ENCODE measurements at regions not wholly inside any gene's neighbourhood (a gene's known extent, or its start where the extent isn't known, plus 50 kb on each side); places are given as distances from the start of the nearest gene placed in this dataset.
"Not testable (repeated sequence)": the region's sequence is repeated elsewhere in the genome, so short reads cannot be mapped to it uniquely, and the experiment has no call there.

GRCh38 chr13:107927557-107927956 lies 287.8 kb downstream of the LIG4 start:
- Histone ChIP-seq H3K36me3 (ENCODE audit: control insufficient read depth, insufficient read depth, low read length) (no peaks in the 10 kb centered on the region), H3K4me3 (ENCODE audit: low read depth, low read length) (no peak overlapping the region), H3K27me3 (ENCODE audit: control insufficient read depth, insufficient read depth, low read length) (no peaks in the 10 kb centered on the region)
- TF ChIP-seq CTCF (IDR thresholded peaks at IDR 0.05; ENCODE audit: insufficient read depth, low read length, severe bottlenecking) = no peak
- FAIRE-seq (no peak), DNase-seq (ENCODE audit: low read depth) (no peak)

GRCh38 chr13:107926515-107926914 lies 288.8 kb downstream of the LIG4 start:
- FAIRE-seq; H3K27me3 ChIP-seq (ENCODE audit: control insufficient read depth, insufficient read depth, low read length); H3K36me3 ChIP-seq (ENCODE audit: control insufficient read depth, insufficient read depth, low read length); DNase-seq (ENCODE audit: low read depth); H3K4me3 ChIP-seq (ENCODE audit: low read depth, low read length): not testable (repeated sequence)

- not testable (repeated sequence) for H3K4me3 ChIP-seq (ENCODE audit: low read depth, low read length); H3K27me3 ChIP-seq (ENCODE audit: control insufficient read depth, insufficient read depth, low read length); H3K36me3 ChIP-seq (ENCODE audit: control insufficient read depth, insufficient read depth, low read length); DNase-seq (ENCODE audit: low read depth); FAIRE-seq
Measured at GRCh38 chr13:107916902-107917301, 298.4 kb downstream of the LIG4 start.

DNA sequence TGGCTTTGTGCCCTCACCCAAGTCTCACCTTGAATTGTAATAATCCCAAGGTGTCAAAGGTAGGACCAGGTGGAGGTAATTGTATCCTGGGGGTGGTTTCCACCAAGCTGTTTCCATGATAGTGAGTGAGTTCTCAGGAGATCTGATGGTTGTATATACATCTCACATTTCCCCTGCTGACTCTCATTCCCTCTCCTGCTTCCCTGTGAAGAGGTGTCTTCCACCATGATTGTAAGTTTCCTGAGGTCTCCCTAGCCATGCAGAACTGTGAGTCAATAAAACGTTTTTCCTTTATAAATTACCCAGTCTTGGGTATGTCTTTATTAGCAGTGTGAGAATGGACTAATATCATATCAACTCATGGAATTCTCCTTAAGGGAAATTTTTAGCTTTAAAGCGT lies 302.6 kb downstream of the LIG4 start:
- Histone ChIP-seq H3K27me3 (ENCODE audit: control insufficient read depth, insufficient read depth, low read length) (no peaks in the 10 kb centered on the region), H3K4me3 (ENCODE audit: low read depth, low read length) (no peak overlapping the region), H3K36me3 (ENCODE audit: control insufficient read depth, insufficient read depth, low read length) (no peaks in the 10 kb centered on the region)
- DNase-seq (ENCODE audit: low read depth) (no peak), FAIRE-seq (no peak)
- no peak for TF ChIP-seq CTCF (IDR thresholded peaks at IDR 0.05; ENCODE audit: insufficient read depth, low read length, severe bottlenecking)

DNA sequence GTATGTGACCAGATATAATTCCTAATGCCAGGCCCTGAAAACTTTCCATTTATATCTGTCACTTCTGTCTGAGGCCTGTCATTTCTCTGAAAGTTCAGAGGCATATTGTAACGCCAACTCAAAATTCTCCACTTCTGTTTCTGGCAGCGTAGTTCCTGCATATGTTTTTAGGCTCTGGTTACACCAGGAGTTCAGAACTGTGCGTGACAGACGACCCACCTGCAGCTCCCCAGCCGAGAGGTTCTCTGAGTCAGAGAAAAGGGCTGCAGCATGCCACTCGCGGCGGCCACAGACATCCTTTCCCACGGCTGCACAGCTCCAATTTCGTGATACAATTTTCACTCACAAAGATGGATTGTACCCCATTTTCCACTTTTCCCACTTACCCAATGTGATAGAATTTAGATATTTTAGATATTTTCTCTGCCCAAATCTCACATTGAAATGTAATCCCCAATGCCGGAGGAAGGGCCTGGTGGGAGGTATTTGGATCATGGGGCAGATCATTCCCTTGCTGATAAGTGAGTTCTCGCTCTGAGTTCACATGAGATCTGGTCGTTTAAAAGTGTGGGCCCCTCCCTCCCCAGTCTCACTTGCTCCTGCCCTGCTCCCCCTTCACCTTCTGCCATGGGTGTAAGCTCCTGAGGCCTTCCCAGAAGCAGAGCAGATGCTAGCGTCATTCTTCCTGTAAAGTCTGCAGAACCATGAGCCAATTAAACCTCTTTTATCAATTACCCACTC lies 308.1 kb downstream of the LIG4 start:
- TF ChIP-seq CTCF (IDR thresholded peaks at IDR 0.05; ENCODE audit: insufficient read depth, low read length, severe bottlenecking) = no peak
- DNase-seq (ENCODE audit: low read depth) = no peak
- no peaks in the 10 kb centered on the region for H3K27me3 ChIP-seq (ENCODE audit: control insufficient read depth, insufficient read depth, low read length)
- H3K4me3 ChIP-seq (ENCODE audit: low read depth, low read length) = no peak overlapping the region
- FAIRE-seq = no peak
- H3K36me3 ChIP-seq (ENCODE audit: control insufficient read depth, insufficient read depth, low read length) = no peaks in the 10 kb centered on the region

- DNase-seq (ENCODE audit: low read depth) (no peak), FAIRE-seq (no peak)
- TF ChIP-seq CTCF (IDR thresholded peaks at IDR 0.05; ENCODE audit: insufficient read depth, low read length, severe bottlenecking) = no peak
- Histone ChIP-seq H3K27me3 (ENCODE audit: control insufficient read depth, insufficient read depth, low read length) (no peaks in the 10 kb centered on the region), H3K36me3 (ENCODE audit: control insufficient read depth, insufficient read depth, low read length) (no peaks in the 10 kb centered on the region), H3K4me3 (ENCODE audit: low read depth, low read length) (no peak overlapping the region)
Measured at GRCh38 chr13:107906131-107906530, 309.2 kb downstream of the LIG4 start.

DNA sequence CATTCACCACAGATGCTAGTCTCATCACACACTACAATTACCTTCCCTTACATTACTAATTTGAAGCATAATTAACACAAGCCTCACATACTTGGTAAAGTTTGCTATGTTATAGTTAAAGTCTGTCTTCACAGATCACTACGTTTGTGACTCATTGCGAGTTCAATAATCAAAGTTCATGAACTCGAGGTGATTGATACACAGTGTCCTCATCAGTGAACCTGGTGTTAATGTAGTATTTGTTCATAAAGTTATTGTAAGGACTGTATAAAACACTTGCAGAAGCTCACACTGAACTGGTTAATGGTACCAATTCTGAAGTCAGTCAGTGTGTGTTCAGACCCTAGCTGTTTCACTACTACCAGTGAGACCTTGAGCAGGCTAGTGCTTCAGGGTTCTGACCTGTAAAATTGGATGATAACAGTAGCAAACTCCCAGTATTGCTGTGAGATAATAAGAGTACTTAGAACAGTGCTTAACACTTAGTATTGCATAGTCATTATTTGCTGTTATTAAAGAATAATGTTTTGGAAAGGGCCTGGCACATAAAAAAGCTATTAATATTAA lies 313.3 kb downstream of the LIG4 start:
- Histone ChIP-seq H3K4me3 (ENCODE audit: low read depth, low read length) (no peak overlapping the region), H3K27me3 (ENCODE audit: control insufficient read depth, insufficient read depth, low read length) (no peaks in the 10 kb centered on the region), H3K36me3 (ENCODE audit: control insufficient read depth, insufficient read depth, low read length) (no peaks in the 10 kb centered on the region)
- FAIRE-seq (no peak), DNase-seq (ENCODE audit: low read depth) (no peak)
- no peak for TF ChIP-seq CTCF (IDR thresholded peaks at IDR 0.05; ENCODE audit: insufficient read depth, low read length, severe bottlenecking)

Measured in bronchial epithelial cell (primary cell).